T-helper 1 cell treated with Interleukin-12 subunit alpha and Interleukin-12 subunit beta and Interleukin-4 antibody, amounts not matched to agents 30 μg/mL and 1 μg/mL, for 36 hours (primary cell): ENCODE measurements at regions not wholly inside any gene's neighbourhood (a gene's known extent, or its start where the extent isn't known, plus 50 kb on each side); places are given as distances from the start of the nearest gene placed in this dataset.

Experiments
- H3K27ac Mint-ChIP-seq: one replicate; pipeline ENCODE4 v1.8.0; 2021; ENCODE audit warnings: mild to moderate bottlenecking, mixed read lengths
- H3K27me3 Mint-ChIP-seq: one replicate; pipeline ENCODE4 v1.8.0; 2021; ENCODE audit warnings: low read depth, mixed read lengths
- H3K36me3 Mint-ChIP-seq: one replicate; pipeline ENCODE4 v1.8.0; 2021; ENCODE audit warnings: low read depth, mixed read lengths
- H3K4me1 Mint-ChIP-seq: one replicate; pipeline ENCODE4 v1.8.0; 2021; ENCODE audit warnings: low read depth, mixed read lengths
- H3K4me3 Mint-ChIP-seq: one replicate; pipeline ENCODE4 v1.8.0; 2021; ENCODE audit warnings: mild to moderate bottlenecking, moderate library complexity, mixed read lengths
- H3K9me3 Mint-ChIP-seq: one replicate; pipeline ENCODE4 v1.8.0; 2021; ENCODE audit warnings: mixed read lengths

GRCh38 chr5:4547547-4547946 is 592.6 kb upstream of the ADAMTS16 start:
- Mint-ChIP-seq H3K9me3 (peaks cover 17% of the 10 kb centered on the region), H3K27me3 (no peaks in the 10 kb centered on the region), H3K27ac (no peak overlapping the region), H3K4me3 (no peak overlapping the region), H3K4me1 (no peaks in the 10 kb centered on the region), H3K36me3 (no peaks in the 10 kb centered on the region)

GRCh38 chr5:4548341-4548740 is 591.8 kb upstream of the ADAMTS16 start:
- Mint-ChIP-seq H3K27ac (no peak overlapping the region), H3K4me3 (no peak overlapping the region), H3K4me1 (no peaks in the 10 kb centered on the region), H3K27me3 (no peaks in the 10 kb centered on the region), H3K9me3 (peaks cover 19% of the 10 kb centered on the region), H3K36me3 (no peaks in the 10 kb centered on the region)

DNA sequence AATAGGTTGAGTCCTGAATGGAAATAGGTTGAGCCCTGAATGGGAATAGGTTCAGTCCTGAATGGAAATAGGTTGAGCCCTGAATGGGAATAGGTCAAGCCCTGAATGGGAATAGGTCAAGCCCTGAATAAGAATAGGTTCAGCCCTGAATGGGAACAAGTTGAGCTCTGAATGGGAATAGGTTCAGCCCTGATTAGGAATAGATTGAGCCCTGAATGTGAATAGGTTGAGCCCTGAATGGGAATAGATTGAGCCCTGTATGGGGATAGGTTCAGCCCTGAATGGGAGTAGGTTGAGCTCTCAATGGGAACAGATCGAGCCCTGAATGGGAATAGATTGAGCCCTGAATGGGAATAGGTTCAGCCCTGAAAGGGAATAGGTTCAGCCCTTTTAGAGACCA is 590.8 kb upstream of the ADAMTS16 start:
- no peak overlapping the region for H3K4me3 Mint-ChIP-seq
- no peaks in the 10 kb centered on the region for H3K4me1 Mint-ChIP-seq
- no peak overlapping the region for H3K27ac Mint-ChIP-seq
- no peaks in the 10 kb centered on the region for H3K36me3 Mint-ChIP-seq
- H3K9me3 Mint-ChIP-seq, result peaks cover 16% of the 10 kb centered on the region
- H3K27me3 Mint-ChIP-seq, result no peaks in the 10 kb centered on the region

GRCh38 chr5:4551034-4551433 is 589.1 kb upstream of the ADAMTS16 start:
- Mint-ChIP-seq H3K36me3 (no peaks in the 10 kb centered on the region), H3K9me3 (peaks cover 16% of the 10 kb centered on the region), H3K27ac (no peak overlapping the region), H3K4me3 (no peak overlapping the region), H3K4me1 (no peaks in the 10 kb centered on the region), H3K27me3 (no peaks in the 10 kb centered on the region)

DNA sequence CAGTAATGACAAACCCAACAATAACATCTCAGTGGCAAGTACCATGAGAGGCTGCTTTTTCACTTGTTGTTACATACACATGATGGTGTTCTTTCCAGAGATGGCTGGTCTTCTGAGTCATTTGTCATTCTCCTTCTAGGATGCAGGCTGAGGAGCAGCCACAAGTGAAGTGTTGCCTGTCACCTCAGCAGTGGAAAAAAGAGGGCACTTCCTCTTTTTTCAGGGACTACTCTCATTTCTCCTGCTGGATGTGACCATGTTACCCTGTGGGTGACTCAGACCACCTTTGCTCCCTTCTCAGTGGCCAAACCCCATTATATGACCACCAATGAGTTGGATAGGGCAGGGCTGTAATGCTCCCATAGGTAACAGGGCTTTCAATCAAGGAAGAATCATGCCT is 587.0 kb upstream of the ADAMTS16 start:
- Mint-ChIP-seq H3K4me3 (no peak overlapping the region), H3K4me1 (no peaks in the 10 kb centered on the region), H3K27me3 (no peaks in the 10 kb centered on the region), H3K36me3 (no peaks in the 10 kb centered on the region), H3K27ac (no peak overlapping the region), H3K9me3 (peaks cover 24% of the 10 kb centered on the region)

DNA sequence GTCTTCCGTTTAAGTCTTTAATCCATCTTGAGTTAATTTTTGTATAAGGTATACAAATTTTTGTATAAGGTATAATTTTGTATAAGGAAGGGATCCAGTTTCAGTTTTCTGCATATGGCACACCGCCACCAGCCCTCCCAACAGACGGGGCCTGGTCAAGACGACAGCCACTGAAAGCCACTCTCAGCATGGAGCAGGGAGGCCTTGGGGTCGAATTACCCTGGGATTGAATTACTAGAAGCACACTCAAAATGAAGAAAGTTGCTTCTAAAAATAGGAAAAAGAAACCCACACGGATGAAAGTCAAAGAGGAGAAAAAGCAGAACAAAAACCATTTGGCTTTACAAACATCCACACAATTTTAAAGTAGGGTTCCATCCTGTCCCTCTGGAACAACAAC is 586.2 kb upstream of the ADAMTS16 start:
- Mint-ChIP-seq H3K27ac (no peak overlapping the region), H3K27me3 (no peaks in the 10 kb centered on the region), H3K4me1 (no peaks in the 10 kb centered on the region), H3K9me3 (peaks cover 25% of the 10 kb centered on the region), H3K36me3 (no peaks in the 10 kb centered on the region), H3K4me3 (no peak overlapping the region)

- Mint-ChIP-seq H3K36me3 (no peaks in the 10 kb centered on the region), H3K27ac (no peak overlapping the region), H3K27me3 (no peaks in the 10 kb centered on the region), H3K4me3 (no peak overlapping the region), H3K4me1 (no peaks in the 10 kb centered on the region), H3K9me3 (peaks cover 27% of the 10 kb centered on the region)
These were observed 584.3 kb upstream of the ADAMTS16 start for GRCh38 chr5:4555725-4556285.

- Mint-ChIP-seq H3K27ac (no peak overlapping the region), H3K27me3 (no peaks in the 10 kb centered on the region), H3K9me3 (peaks cover 36% of the 10 kb centered on the region), H3K36me3 (no peaks in the 10 kb centered on the region), H3K4me3 (no peak overlapping the region), H3K4me1 (no peaks in the 10 kb centered on the region)
These were observed 578.7 kb upstream of the ADAMTS16 start for GRCh38 chr5:4561403-4561802.

GRCh38 chr5:4563400-4563799 is 576.7 kb upstream of the ADAMTS16 start:
- H3K27ac Mint-ChIP-seq, result no peak overlapping the region

DNA sequence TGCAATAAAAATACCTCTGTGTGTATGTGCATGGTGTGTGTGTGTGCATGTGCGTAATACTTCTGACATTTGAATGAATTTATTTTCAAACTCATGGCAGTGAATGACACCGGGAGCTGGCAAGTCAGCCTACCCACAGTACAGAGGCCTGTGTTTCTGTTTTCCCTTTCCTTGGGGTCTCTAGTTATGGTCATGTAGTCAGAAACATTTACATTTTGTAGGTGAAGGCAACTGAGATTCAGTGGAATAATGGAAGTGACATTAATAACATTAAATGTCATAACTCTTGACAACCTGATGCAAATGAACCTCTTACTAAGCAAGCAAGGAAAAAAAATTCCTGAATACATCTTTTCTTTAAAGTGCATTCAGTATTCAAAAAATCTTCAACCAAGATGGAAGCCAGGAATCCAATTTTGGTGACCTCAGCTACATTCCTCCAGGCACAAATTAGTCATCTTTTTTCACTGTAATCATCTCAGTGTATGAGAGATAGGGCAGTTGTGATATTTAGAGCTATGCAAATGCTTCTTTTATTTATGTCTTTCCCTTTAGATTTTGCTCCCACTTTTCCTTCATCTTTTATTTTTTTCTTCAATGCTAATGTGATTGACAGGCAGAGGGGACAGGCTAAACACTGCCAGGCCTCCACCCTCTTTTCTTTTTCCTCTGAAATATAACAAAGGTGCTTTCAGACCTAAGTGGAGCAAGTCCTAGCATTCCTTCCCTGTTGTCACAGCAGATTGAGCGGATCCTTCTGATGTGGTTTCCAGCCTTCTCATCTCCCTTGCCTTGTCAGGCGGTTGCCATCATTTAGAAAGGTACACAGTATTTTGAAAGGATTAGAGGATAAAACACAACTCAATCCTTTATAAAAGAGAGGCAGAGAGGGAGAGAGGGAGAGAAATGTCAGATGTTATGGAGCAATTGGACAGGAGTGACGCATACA is 569.8 kb upstream of the ADAMTS16 start:
- Mint-ChIP-seq H3K36me3 (no peaks in the 10 kb centered on the region), H3K4me1 (no peaks in the 10 kb centered on the region), H3K4me3 (no peak overlapping the region), H3K9me3 (peaks cover 5% of the 10 kb centered on the region), H3K27me3 (no peaks in the 10 kb centered on the region), H3K27ac (no peak overlapping the region)

More at GRCh38 chr5:4563400-4563799, 576.7 kb upstream of the ADAMTS16 start:
- Mint-ChIP-seq H3K4me3 (no peak overlapping the region), H3K4me1 (no peaks in the 10 kb centered on the region), H3K27me3 (no peaks in the 10 kb centered on the region), H3K36me3 (no peaks in the 10 kb centered on the region), H3K9me3 (peaks cover 28% of the 10 kb centered on the region)

DNA sequence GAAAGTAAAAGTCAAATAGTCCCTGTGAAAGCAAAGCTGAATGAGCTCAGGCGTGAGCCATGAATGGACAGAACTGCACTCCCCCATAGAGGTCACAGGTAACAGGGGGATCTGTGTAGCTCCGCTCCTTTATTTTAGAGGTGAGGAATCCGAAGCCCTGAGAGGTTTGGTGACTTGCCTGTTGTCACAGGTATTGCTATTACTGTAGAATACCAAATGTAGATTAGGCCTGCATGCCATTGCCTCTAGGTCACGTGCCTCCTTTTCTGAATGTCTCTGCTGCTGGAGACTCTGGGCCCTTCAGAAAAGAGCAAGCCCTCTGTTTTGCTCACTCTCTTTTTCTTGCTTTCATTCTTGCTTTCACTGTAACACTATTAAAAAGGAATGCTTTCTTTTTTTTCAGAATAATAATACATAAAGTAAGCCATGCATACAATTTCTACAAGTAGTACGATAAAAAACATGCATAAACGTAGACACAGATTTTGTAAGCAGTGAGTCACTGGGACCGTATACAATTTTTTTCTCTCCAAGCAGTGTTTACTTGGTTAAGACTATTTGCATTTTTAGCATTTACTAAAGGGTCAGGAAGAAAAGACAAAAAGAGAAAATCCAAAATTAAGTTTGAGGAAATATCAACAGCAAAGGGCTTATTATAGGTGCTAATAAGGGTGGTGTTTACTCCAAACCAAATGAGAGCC is 568.7 kb upstream of the ADAMTS16 start:
- Mint-ChIP-seq H3K4me3 (no peak overlapping the region), H3K27ac (no peak overlapping the region), H3K9me3 (peaks cover 5% of the 10 kb centered on the region), H3K27me3 (no peaks in the 10 kb centered on the region), H3K4me1 (no peaks in the 10 kb centered on the region), H3K36me3 (no peaks in the 10 kb centered on the region)

GRCh38 chr5:4572311-4573100 is 567.6 kb upstream of the ADAMTS16 start:
- Mint-ChIP-seq H3K27me3 (no peaks in the 10 kb centered on the region), H3K36me3 (no peaks in the 10 kb centered on the region), H3K9me3 (peaks cover 5% of the 10 kb centered on the region), H3K27ac (no peak overlapping the region), H3K4me1 (no peaks in the 10 kb centered on the region), H3K4me3 (no peak overlapping the region)

DNA sequence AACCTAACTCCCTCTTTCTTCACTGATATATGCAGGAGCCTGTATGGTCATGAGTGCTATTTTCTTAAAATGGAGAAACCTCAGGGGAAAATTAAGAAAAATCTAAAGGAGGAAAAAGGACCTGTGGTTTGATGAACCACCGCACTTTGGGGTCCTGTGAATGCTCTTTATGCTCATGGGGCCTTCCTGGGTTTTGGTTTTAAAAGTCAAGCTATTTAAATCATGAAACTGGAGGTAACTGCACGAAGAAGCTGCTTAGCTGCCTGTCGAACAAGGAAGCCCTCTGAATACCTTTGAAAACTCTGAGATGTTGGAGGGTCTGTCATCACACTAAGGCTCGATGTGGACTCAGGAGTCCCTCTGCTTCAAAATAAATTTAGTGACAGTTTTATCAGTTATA is 564.5 kb upstream of the ADAMTS16 start:
- Mint-ChIP-seq H3K4me3 (no peak overlapping the region), H3K27me3 (no peaks in the 10 kb centered on the region), H3K9me3 (peaks cover 14% of the 10 kb centered on the region), H3K4me1 (no peaks in the 10 kb centered on the region), H3K27ac (no peak overlapping the region), H3K36me3 (no peaks in the 10 kb centered on the region)

DNA sequence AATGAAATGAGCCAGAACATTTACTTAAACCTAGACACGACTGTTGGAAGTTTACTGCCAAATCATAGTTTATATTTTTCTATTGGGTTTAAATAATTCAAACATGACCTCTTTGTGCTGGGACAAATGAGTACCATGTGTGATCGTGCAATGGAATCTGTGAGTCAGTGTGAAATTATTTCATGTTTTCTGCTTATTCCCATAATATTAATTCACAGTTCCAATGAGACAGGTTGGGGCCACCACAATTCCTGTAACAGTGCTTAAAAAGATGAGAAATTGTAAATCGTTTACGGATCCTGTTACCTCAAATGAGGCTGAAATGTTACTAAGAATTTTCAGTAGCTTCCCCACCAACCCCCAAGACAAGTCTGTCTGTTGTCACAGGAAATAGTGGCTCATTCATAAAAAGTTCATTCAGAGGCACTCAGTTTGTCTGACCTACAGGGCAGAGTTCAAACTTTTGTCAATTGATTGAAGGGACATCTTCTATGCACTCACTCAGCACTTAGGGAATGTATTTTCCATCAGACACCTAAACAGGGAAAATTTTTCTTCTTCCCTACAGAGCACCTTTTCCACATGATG is 563.9 kb upstream of the ADAMTS16 start:
- H3K4me3 Mint-ChIP-seq, result no peak overlapping the region
- no peaks in the 10 kb centered on the region for H3K27me3 Mint-ChIP-seq
- no peak overlapping the region for H3K27ac Mint-ChIP-seq

More for the DNA sequence above, 563.9 kb upstream of the ADAMTS16 start:
- Mint-ChIP-seq H3K4me1 (no peaks in the 10 kb centered on the region), H3K9me3 (peaks cover 20% of the 10 kb centered on the region), H3K36me3 (no peaks in the 10 kb centered on the region)
